MM.1S (cell line): ENCODE measurements at regions not wholly inside any gene's neighbourhood (a gene's known extent, or its start where the extent isn't known, plus 50 kb on each side); places are given as distances from the start of the nearest gene placed in this dataset.

Experiments used
- DNase-seq: peaks from one replicate; pipeline ENCODE4 v3.0.0-alpha.2; 2015
- H2AFZ ChIP-seq: fragments of 300-600 bp; sonication (generic); 2 replicates; pipeline ENCODE4 v1.6.0; 2016; ENCODE audit warnings: antibody characterized with exemption, low read length
- H3F3A ChIP-seq: fragments of 300-600 bp; sonication (generic); 2 replicates; pipeline ENCODE4 v1.6.1; 2016; ENCODE audit warnings: mild to moderate bottlenecking, antibody characterized with exemption, low read length, moderate library complexity, mixed read lengths; ENCODE audit not compliant: insufficient read depth
- H3K27ac ChIP-seq: fragments of 300-600 bp; sonication (generic); 2 replicates; pipeline ENCODE4 v1.5.1; 2016; ENCODE audit warnings: mild to moderate bottlenecking, low read length
- H3K27me3 ChIP-seq: fragments of 300-600 bp; sonication (generic); replicated peaks from 2 replicates; pipeline ENCODE4 v1.6.0; 2016; ENCODE audit warnings: low read length; ENCODE audit not compliant: insufficient read depth
- H3K36me3 ChIP-seq: fragments of 300-600 bp; sonication (generic); replicated peaks from 2 replicates; pipeline ENCODE4 v1.6.1; 2016; ENCODE audit warnings: mild to moderate bottlenecking, low read length, mixed read lengths; ENCODE audit not compliant: insufficient read depth
- H3K4me1 ChIP-seq: fragments of 300-600 bp; sonication (generic); 2 replicates; pipeline ENCODE4 v1.6.1; 2016; ENCODE audit warnings: low read length, mixed read lengths
- H3K4me2 ChIP-seq: fragments of 300-600 bp; sonication (generic); 2 replicates; pipeline ENCODE4 v1.6.0; 2016; ENCODE audit warnings: low read depth, low read length
- H3K4me3 ChIP-seq: fragments of 300-600 bp; sonication (generic); 2 replicates; pipeline ENCODE4 v1.5.1; 2016; ENCODE audit warnings: low read length, mixed read lengths
- H3K79me2 ChIP-seq: fragments of 300-600 bp; sonication (generic); 2 replicates; pipeline ENCODE4 v1.6.1; 2016; ENCODE audit warnings: mixed run types, low read length, mixed read lengths
- H3K9ac ChIP-seq: fragments of 300-600 bp; sonication (generic); 2 replicates; pipeline ENCODE4 v1.6.1; 2016; ENCODE audit warnings: low read length, mixed read lengths
- H3K9me2 ChIP-seq: fragments of 300-600 bp; sonication (generic); replicated peaks from 2 replicates; pipeline ENCODE4 v1.6.1; 2016; ENCODE audit warnings: mild to moderate bottlenecking, low read length, mixed read lengths; ENCODE audit not compliant: insufficient read depth
- H3K9me3 ChIP-seq: fragments of 300-600 bp; sonication (generic); replicated peaks from 2 replicates; pipeline ENCODE4 v1.6.1; 2016; ENCODE audit warnings: mild to moderate bottlenecking, low read length, mixed read lengths; ENCODE audit not compliant: insufficient read depth
- H4K20me1 ChIP-seq: fragments of 300-600 bp; sonication (generic); 2 replicates; pipeline ENCODE4 v1.6.1; 2016; ENCODE audit warnings: mild to moderate bottlenecking, low read length, moderate library complexity, mixed read lengths; ENCODE audit not compliant: insufficient read depth
- CTCF ChIP-seq: fragments of 300-600 bp; sonication (generic); IDR thresholded peaks from 2 replicates; pipeline ENCODE4 v1.5.1; 2016; ENCODE audit warnings: antibody characterized with exemption, low read length, mixed read lengths
- EZH2 ChIP-seq: fragments of 300-600 bp; sonication (generic); optimal IDR thresholded peaks from 2 replicates; pipeline ENCODE3; 2017; ENCODE audit warnings: low read depth, mild to moderate bottlenecking, antibody characterized with exemption, low read length, mixed read lengths
- EZH2phosphoT487 ChIP-seq: fragments of 300-600 bp; sonication (generic); IDR thresholded peaks from 2 replicates; pipeline ENCODE4 v1.6.1; 2018; ENCODE audit warnings: antibody characterized with exemption, low read length

GRCh38 chr16:54437401-54437800 lies 150.8 kb upstream of the IRX3 start:
- TF ChIP-seq CTCF (no peak), EZH2phosphoT487 (no peak), EZH2 (no peak)
- no peaks in the 10 kb centered on the region for H4K20me1 ChIP-seq
- no peaks in the 10 kb centered on the region for H3K4me1 ChIP-seq
- no peak overlapping the region for H3K4me3 ChIP-seq
- H3K79me2 ChIP-seq = no peaks in the 10 kb centered on the region
- H3K9ac ChIP-seq = no peak overlapping the region
- H3K9me3 ChIP-seq = no peaks in the 10 kb centered on the region
- DNase-seq = no peak
- no peaks in the 10 kb centered on the region for H3F3A ChIP-seq
- H3K9me2 ChIP-seq = no peaks in the 10 kb centered on the region
- no peaks in the 10 kb centered on the region for H3K27me3 ChIP-seq
- H3K36me3 ChIP-seq = no peaks in the 10 kb centered on the region
- H2AFZ ChIP-seq = no peak overlapping the region
- H3K4me2 ChIP-seq = no peak overlapping the region
- no peak overlapping the region for H3K27ac ChIP-seq

- Histone ChIP-seq H3K4me1 (no peaks in the 10 kb centered on the region), H3K9me3 (no peaks in the 10 kb centered on the region), H3K4me3 (no peak overlapping the region), H3K36me3 (no peaks in the 10 kb centered on the region), H3K9me2 (no peaks in the 10 kb centered on the region), H3K27me3 (no peaks in the 10 kb centered on the region), H3F3A (no peaks in the 10 kb centered on the region), H3K79me2 (no peaks in the 10 kb centered on the region), H2AFZ (no peak overlapping the region), H4K20me1 (no peaks in the 10 kb centered on the region), H3K9ac (no peak overlapping the region), H3K27ac (no peak overlapping the region), H3K4me2 (no peak overlapping the region)
- no peak for DNase-seq
- TF ChIP-seq EZH2phosphoT487 (no peak), EZH2 (no peak), CTCF (no peak)
Observed at GRCh38 chr16:54436346-54436745, 149.8 kb upstream of the IRX3 start.

GRCh38 chr16:54434859-54435258 lies 148.3 kb upstream of the IRX3 start:
- H3K9ac ChIP-seq = no peak overlapping the region
- DNase-seq = no peak
- H3K36me3 ChIP-seq = no peaks in the 10 kb centered on the region
- no peaks in the 10 kb centered on the region for H3K79me2 ChIP-seq
- no peaks in the 10 kb centered on the region for H3F3A ChIP-seq
- H3K9me3 ChIP-seq = no peaks in the 10 kb centered on the region
- TF ChIP-seq CTCF (no peak), EZH2phosphoT487 (no peak), EZH2 (no peak)
- no peak overlapping the region for H3K4me3 ChIP-seq
- no peaks in the 10 kb centered on the region for H3K4me1 ChIP-seq
- no peak overlapping the region for H3K4me2 ChIP-seq
- no peaks in the 10 kb centered on the region for H3K27me3 ChIP-seq
- H3K27ac ChIP-seq = no peak overlapping the region
- no peaks in the 10 kb centered on the region for H3K9me2 ChIP-seq
- H4K20me1 ChIP-seq = no peaks in the 10 kb centered on the region
- no peak overlapping the region for H2AFZ ChIP-seq

- no peak overlapping the region for H3K4me2 ChIP-seq
- DNase-seq = no peak
- H3K4me1 ChIP-seq = no peaks in the 10 kb centered on the region
- H3K4me3 ChIP-seq = no peak overlapping the region
- no peak overlapping the region for H3K9ac ChIP-seq
- H3F3A ChIP-seq = no peaks in the 10 kb centered on the region
- H3K36me3 ChIP-seq = no peaks in the 10 kb centered on the region
- H3K9me3 ChIP-seq = no peaks in the 10 kb centered on the region
- no peak overlapping the region for H2AFZ ChIP-seq
- H4K20me1 ChIP-seq = no peaks in the 10 kb centered on the region
- H3K27me3 ChIP-seq = no peaks in the 10 kb centered on the region
- no peak overlapping the region for H3K27ac ChIP-seq
- TF ChIP-seq EZH2phosphoT487 (no peak), CTCF (no peak), EZH2 (no peak)
- no peaks in the 10 kb centered on the region for H3K9me2 ChIP-seq
- no peaks in the 10 kb centered on the region for H3K79me2 ChIP-seq
Observed at GRCh38 chr16:54432897-54433229, 146.3 kb upstream of the IRX3 start.
